PC-9 (cell line): ENCODE measurements at regions not wholly inside any gene's neighbourhood (a gene's known extent, or its start where the extent isn't known, plus 50 kb on each side); places are given as distances from the start of the nearest gene placed in this dataset.

Experiments used
- BruUV-seq: library from RNA; stranded (reverse); fragments of 400-500 nt; replicated peaks from 2 replicates; lab custom pipeline; 2021; lab: Mats Ljungman, UMichigan
- CTCF ChIA-PET: fragments of 300-600 bp; sonication (Branson Sonifier 250); formaldehyde crosslinking; loops from one replicate; lab custom pipeline; 2022; ENCODE audit warnings: antibody characterized with exemption; lab: Charles Lee
- POLR2A ChIA-PET: fragments of 300-600 bp; sonication (Branson Sonifier 250); formaldehyde crosslinking; loops from one replicate; lab custom pipeline; 2022; ENCODE audit warnings: antibody characterized with exemption; ENCODE audit not compliant: unreplicated experiment; lab: Charles Lee
- DNase-seq, 2 experiments: peaks; one replicate each; pipeline versions ENCODE4 v3.0.0 to v3.0.0-alpha.2; 2015 to 2022; ENCODE audit warnings: mixed read lengths in 1 of 2
- H2AFZ ChIP-seq: fragments of 200-600 bp; sonication (generic); 2 replicates; pipeline ENCODE4 v1.8.1; 2017; ENCODE audit warnings: antibody characterized with exemption
- H3F3A ChIP-seq: fragments of 200-600 bp; sonication (generic); 2 replicates; pipeline ENCODE4 v1.8.1; 2017; ENCODE audit warnings: antibody characterized with exemption, mild to moderate bottlenecking, low read depth; ENCODE audit not compliant: insufficient read depth
- H3K27ac ChIP-seq: fragments of 200-600 bp; sonication (generic); 2 replicates; pipeline ENCODE4 v1.6.1; 2016; ENCODE audit warnings: mixed run types
- H3K27me3 ChIP-seq: fragments of 200-600 bp; sonication (generic); 2 replicates; pipeline ENCODE4 v1.6.1; 2016; ENCODE audit warnings: low read depth, mixed run types; ENCODE audit not compliant: insufficient read depth
- H3K36me3 ChIP-seq: fragments of 200-600 bp; sonication (generic); 2 replicates; pipeline ENCODE4 v1.6.1; 2016; ENCODE audit warnings: low read depth, mixed run types
- H3K4me1 ChIP-seq: fragments of 200-600 bp; sonication (generic); replicated peaks from 2 replicates; pipeline ENCODE4 v1.6.1; 2016; ENCODE audit warnings: mixed run types; ENCODE audit not compliant: insufficient read depth
- H3K4me2 ChIP-seq: fragments of 200-600 bp; sonication (generic); 2 replicates; pipeline ENCODE4 v1.6.1; 2017; ENCODE audit warnings: mixed run types
- H3K4me3 ChIP-seq: fragments of 200-600 bp; sonication (generic); 2 replicates; pipeline ENCODE4 v1.6.1; 2016; ENCODE audit warnings: mixed run types
- H3K79me2 ChIP-seq: fragments of 200-600 bp; sonication (generic); 2 replicates; pipeline ENCODE4 v1.6.1; 2017; ENCODE audit warnings: low read depth, mixed run types
- H3K9me2 ChIP-seq: fragments of 200-600 bp; sonication (generic); 2 replicates; pipeline ENCODE4 v1.8.1; 2017; ENCODE audit warnings: mild to moderate bottlenecking; ENCODE audit not compliant: insufficient read depth
- H3K9me3 ChIP-seq: fragments of 200-600 bp; sonication (generic); 2 replicates; pipeline ENCODE4 v1.8.1; 2016; ENCODE audit warnings: low read depth; ENCODE audit not compliant: insufficient read depth
- H4K20me1 ChIP-seq: fragments of 200-600 bp; sonication (generic); 2 replicates; pipeline ENCODE4 v1.8.1; 2017; ENCODE audit not compliant: insufficient read depth
- EZH2 ChIP-seq: fragments of 200-600 bp; sonication (generic); IDR thresholded peaks from 2 replicates; pipeline ENCODE4 v1.8.0; 2017; ENCODE audit warnings: antibody characterized with exemption, low read depth
- intact Hi-C: fragments of 100-400 bp; cut with micrococcal nuclease; formaldehyde crosslinking; loops from one replicate; pipeline ENCODE4 v1.10.0; 2022; ENCODE audit not compliant: unreplicated experiment
- TF ChIP-seq, protein P1 (sequence below): fragments of 200-600 bp; sonication (generic); conservative IDR thresholded peaks from 2 replicates; pipeline ENCODE4 v1.6.1; 2017; ENCODE audit warnings: mixed run types, antibody characterized with exemption, mild to moderate bottlenecking, moderate library complexity

DNA sequence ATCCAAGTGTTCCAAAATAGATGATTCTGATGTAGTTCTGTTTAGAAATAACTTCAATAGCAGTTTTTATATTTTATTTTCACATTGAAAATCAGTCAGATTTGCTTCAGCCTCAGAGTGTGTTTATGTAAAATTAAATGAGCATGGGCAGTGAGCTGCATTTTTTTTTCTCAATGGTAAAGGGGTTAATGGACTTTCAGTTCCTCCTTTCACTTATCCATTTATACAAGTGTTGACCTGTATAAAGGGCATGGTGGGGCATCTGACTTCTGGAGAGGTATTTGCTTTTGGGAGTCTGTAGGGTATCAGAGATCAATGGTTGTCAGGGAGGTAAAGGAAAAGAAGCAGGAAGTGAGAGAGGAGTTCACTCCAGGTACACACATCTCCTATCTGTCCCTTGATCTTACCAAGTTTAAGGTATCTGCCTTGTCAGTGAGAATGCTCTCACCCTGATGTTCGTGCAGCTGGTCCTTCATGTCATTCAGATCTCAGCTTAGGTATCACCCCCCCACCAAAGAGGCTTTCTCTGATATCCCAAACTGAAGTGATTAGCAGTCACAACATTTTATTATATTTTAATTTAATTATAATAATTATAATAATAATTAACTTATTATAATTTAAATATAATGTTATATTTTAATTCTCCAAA lies 181.6 kb upstream of the LMNTD1 start:
- Histone ChIP-seq H3K4me1 (no peaks in the 10 kb centered on the region), H3K9me2 (no peaks in the 10 kb centered on the region), H4K20me1 (no peaks in the 10 kb centered on the region), H3K4me2 (no peak overlapping the region), H3K36me3 (no peaks in the 10 kb centered on the region), H3K27me3 (no peaks in the 10 kb centered on the region), H3K27ac (no peak overlapping the region), H2AFZ (no peak overlapping the region), H3K4me3 (no peak overlapping the region), H3K9me3 (0 out of 2 replicates have a peak, but pooled peaks cover 3% of the 10 kb centered on the region), H3K79me2 (no peaks in the 10 kb centered on the region), H3F3A (no peaks in the 10 kb centered on the region)
- no peak for TF ChIP-seq EZH2
- TF ChIP-seq, protein P1, sequence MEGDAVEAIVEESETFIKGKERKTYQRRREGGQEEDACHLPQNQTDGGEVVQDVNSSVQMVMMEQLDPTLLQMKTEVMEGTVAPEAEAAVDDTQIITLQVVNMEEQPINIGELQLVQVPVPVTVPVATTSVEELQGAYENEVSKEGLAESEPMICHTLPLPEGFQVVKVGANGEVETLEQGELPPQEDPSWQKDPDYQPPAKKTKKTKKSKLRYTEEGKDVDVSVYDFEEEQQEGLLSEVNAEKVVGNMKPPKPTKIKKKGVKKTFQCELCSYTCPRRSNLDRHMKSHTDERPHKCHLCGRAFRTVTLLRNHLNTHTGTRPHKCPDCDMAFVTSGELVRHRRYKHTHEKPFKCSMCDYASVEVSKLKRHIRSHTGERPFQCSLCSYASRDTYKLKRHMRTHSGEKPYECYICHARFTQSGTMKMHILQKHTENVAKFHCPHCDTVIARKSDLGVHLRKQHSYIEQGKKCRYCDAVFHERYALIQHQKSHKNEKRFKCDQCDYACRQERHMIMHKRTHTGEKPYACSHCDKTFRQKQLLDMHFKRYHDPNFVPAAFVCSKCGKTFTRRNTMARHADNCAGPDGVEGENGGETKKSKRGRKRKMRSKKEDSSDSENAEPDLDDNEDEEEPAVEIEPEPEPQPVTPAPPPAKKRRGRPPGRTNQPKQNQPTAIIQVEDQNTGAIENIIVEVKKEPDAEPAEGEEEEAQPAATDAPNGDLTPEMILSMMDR, result no peak
- ChIA-PET POLR2A (interaction anchor here (0.7 kb wide), 1 partner anchor 1237 kb away, joined by 3 read pairs; no protein-coding TSS in a partner anchor), CTCF (no interaction called here)
- no peak for DNase-seq
- no TSS peak for BruUV-seq
- intact Hi-C loops, result no loop called here

DNA sequence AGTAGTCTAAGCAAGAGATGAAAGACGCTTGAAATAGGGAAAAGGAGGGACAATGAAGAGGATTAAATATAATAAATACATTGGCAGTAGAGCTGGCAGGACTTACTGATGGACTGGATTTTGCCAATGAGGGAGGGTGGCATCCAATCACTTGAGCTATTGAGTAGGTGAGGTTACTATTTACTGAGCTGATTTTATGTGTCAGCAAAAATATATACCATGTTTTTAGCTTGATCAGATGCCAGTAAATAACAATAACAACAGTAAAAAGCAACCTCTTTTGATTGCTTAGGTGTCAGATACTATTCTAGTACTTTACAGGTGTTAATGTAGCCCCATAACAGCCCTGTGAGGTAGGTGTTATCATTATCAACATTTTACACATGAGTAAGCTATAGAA lies 187.5 kb upstream of the LMNTD1 start:
- H3K36me3 ChIP-seq, result no peaks in the 10 kb centered on the region
- H3K4me1 ChIP-seq, result no peaks in the 10 kb centered on the region
- no peak overlapping the region for H3K4me3 ChIP-seq
- CTCF ChIA-PET, result no interaction called here
- H3K4me2 ChIP-seq, result no peak overlapping the region
- H4K20me1 ChIP-seq, result no peaks in the 10 kb centered on the region
- no peak for TF ChIP-seq EZH2
- TF ChIP-seq, protein P1, result no peak
- 0 out of 2 replicates have a peak, but pooled peaks cover 3% of the 10 kb centered on the region for H3K9me3 ChIP-seq
- BruUV-seq, result no TSS peak
- no peaks in the 10 kb centered on the region for H3K27me3 ChIP-seq
- H3K79me2 ChIP-seq, result no peaks in the 10 kb centered on the region
- H3K9me2 ChIP-seq, result no peaks in the 10 kb centered on the region
- no peaks in the 10 kb centered on the region for H3F3A ChIP-seq
- H3K27ac ChIP-seq, result no peak overlapping the region
- intact Hi-C loops, result no loop called here
- DNase-seq, result no peak
- POLR2A ChIA-PET, result interaction anchor here (0.7 kb wide), 1 partner anchor 1734 kb away, joined by 5 read pairs; no protein-coding TSS in a partner anchor
- no peak overlapping the region; the same call in 1 of the 2 replicates for H2AFZ ChIP-seq

- no peaks in the 10 kb centered on the region for H3K4me1 ChIP-seq
- CTCF ChIA-PET, result no interaction called here
- POLR2A ChIA-PET, result no interaction called here
Measured at GRCh38 chr12:25741917-25742316, 188.8 kb upstream of the LMNTD1 start.

More at GRCh38 chr12:25741917-25742316, 188.8 kb upstream of the LMNTD1 start:
- Histone ChIP-seq H3K27ac (no peak overlapping the region), H3K9me2 (no peaks in the 10 kb centered on the region), H3K36me3 (no peaks in the 10 kb centered on the region), H3F3A (no peaks in the 10 kb centered on the region), H3K9me3 (0 out of 2 replicates have a peak, but pooled peaks cover 3% of the 10 kb centered on the region), H2AFZ (no peak overlapping the region), H3K27me3 (no peaks in the 10 kb centered on the region), H3K4me2 (no peak overlapping the region), H3K4me3 (no peak overlapping the region), H3K79me2 (no peaks in the 10 kb centered on the region), H4K20me1 (no peaks in the 10 kb centered on the region)
- no TSS peak for BruUV-seq
- DNase-seq, result no peak
- intact Hi-C loops, result no loop called here
- TF ChIP-seq, protein P1, result no peak
- no peak for TF ChIP-seq EZH2
